Spinal cord (tissue), 10 donors: ENCODE measurements at regions not wholly inside any gene's neighbourhood (a gene's known extent, or its start where the extent isn't known, plus 50 kb on each side); places are given as distances from the start of the nearest gene placed in this dataset. TPM values are rescaled to one million over a fixed set of nuclear protein-coding genes. Genes with fewer than 3 reads are reported as not detected.

ENCODE experiments used
- DNase-seq, 6 donors: peaks; one replicate each; pipeline versions ENCODE4 v3.0.0 to v3.0.0-alpha.2; 2013 to 2015; ENCODE audit warnings: low spot score in 6 of 6, low read depth in 4 of 6
- H3K27ac ChIP-seq: one replicate; pipeline ENCODE4 v1.5.1; 2013; ENCODE audit warnings: low read depth, low read length, control low read depth
- H3K27me3 ChIP-seq: one replicate; pipeline ENCODE4 v1.6.1; 2013; ENCODE audit warnings: low read length; ENCODE audit not compliant: control insufficient read depth, insufficient read depth
- H3K36me3 ChIP-seq: one replicate; pipeline ENCODE4 v1.6.1; 2013; ENCODE audit warnings: low read length; ENCODE audit not compliant: control insufficient read depth, insufficient read depth
- H3K4me1 ChIP-seq: one replicate; pipeline ENCODE4 v1.6.1; 2013; ENCODE audit warnings: low read length; ENCODE audit not compliant: control insufficient read depth, insufficient read depth
- H3K4me3 ChIP-seq: one replicate; pipeline ENCODE4 v1.5.1; 2013; ENCODE audit warnings: low read depth, low read length, control low read depth
- H3K9me3 ChIP-seq: one replicate; pipeline ENCODE4 v1.6.1; 2013; ENCODE audit warnings: low read length; ENCODE audit not compliant: control insufficient read depth, insufficient read depth
- WGBS: methylation state at CpG from one replicate; pipeline ENCODE4 v1.1.5; 2013; ENCODE audit warnings: missing lambda C conversion rate; ENCODE audit not compliant: insufficient coverage; 5-methylcytosine and 5-hydroxymethylcytosine counted together
- small RNA-seq: library from RNA; depleted of rRNA; stranded (forward); fragments of <200 nt; gene quantifications from one replicate; pipeline ENCODE3, GENCODE V24; 2014; ENCODE audit warnings: low replicate concordance
- donor health status: healthy.

DNA sequence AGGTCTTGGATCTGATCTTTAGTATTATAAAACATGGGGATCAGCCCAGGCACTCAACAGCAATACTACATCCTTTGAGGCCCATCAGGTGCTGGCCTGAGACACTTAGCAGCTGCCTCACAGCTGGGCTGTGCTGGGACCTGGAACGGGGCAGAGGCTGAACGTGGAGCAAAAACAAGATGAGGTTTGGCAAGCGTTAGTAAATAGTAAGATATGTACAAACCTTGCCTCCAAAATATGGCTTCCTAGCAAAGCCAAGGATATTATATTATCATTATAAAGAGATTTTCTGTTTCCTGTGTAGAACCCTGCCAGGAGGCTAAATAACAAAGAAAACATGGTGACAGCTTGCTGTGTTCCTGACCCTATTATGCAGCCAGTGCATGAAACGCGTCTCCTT is 60.0 kb upstream of the SPON1 start:
- no peak for DNase-seq
- Histone ChIP-seq H3K4me3 (no peak overlapping the region), H3K36me3 (no peaks in the 10 kb centered on the region), H3K9me3 (peaks cover 3% of the 10 kb centered on the region), H3K27me3 (no peaks in the 10 kb centered on the region), H3K4me1 (no peaks in the 10 kb centered on the region), H3K27ac (no peak overlapping the region)
- WGBS = no CpG with 5 or more reads among the region's 5 CpGs

DNA sequence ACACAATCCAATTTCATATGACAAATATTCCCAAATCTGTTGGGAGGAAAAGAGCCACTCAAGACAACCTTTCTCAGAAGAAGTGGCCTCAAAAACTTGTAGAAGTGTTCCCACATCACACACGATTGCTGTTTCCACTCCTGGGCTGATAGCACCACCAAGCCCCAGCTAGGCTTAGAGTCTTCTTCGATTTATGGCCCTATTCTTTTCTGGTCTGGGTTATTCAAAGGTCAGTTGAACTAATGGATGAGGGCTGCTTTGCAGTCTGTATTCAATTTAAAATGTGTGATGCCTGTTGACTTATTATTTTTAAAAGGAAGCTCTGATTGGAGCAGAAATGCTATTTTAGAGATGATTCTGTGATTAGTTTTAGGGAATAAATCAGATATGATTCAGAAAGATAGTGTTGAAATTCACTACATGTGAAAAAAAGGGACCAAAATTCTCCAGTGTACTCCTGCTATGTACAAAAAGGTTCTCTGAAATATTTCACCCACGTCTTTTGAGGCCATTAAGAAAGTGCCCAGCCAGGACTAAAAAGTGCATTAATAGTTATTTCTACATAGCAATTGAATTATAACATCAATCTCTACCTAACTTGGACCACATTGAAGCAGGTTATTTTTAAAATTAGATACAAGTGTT is 57.3 kb upstream of the SPON1 start:
- no peak for DNase-seq
- no CpG with 5 or more reads among the region's 3 CpGs for WGBS
- H3K4me1 ChIP-seq = no peaks in the 10 kb centered on the region

DNA sequence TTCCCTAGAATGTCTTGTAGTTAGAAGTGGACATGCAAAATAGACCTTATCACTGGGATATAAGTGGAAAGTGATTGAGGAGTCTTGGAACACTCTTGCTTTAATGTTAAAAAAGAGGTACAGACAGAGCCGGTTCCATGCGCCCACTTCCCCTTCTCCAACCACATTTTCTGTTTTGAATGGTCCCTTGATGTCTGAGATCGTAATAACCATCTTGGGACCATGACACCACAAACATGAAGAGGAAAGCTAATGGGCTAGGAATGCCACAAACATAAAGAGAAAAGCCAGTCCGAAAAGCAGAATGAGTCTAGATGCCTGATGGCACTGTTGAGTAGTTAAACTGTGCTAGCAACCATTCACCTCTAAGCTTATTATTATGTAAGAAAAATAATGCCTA is 54.8 kb upstream of the SPON1 start:
- H3K4me3 ChIP-seq = no peak overlapping the region
- H3K36me3 ChIP-seq = no peaks in the 10 kb centered on the region
- no peaks in the 10 kb centered on the region for H3K27me3 ChIP-seq
- no peaks in the 10 kb centered on the region for H3K4me1 ChIP-seq
- no peak overlapping the region for H3K27ac ChIP-seq
- no peak for DNase-seq
- peaks cover 3% of the 10 kb centered on the region for H3K9me3 ChIP-seq
- 100% methylated on average over 2 of the region's 4 CpGs for WGBS

More for the DNA sequence above, 57.3 kb upstream of the SPON1 start:
- Histone ChIP-seq H3K36me3 (no peaks in the 10 kb centered on the region), H3K9me3 (peaks cover 3% of the 10 kb centered on the region), H3K4me3 (no peak overlapping the region), H3K27ac (no peak overlapping the region), H3K27me3 (no peaks in the 10 kb centered on the region)

GRCh38 chr11:13908535-13908934 is 54.0 kb upstream of the SPON1 start:
- peaks cover 3% of the 10 kb centered on the region for H3K9me3 ChIP-seq
- no peak overlapping the region for H3K4me3 ChIP-seq
- peak in 1 of 6 donors; percentile 54 for DNase-seq
- WGBS = 100% methylated on average over 1 of the region's 4 CpGs
- no peaks in the 10 kb centered on the region for H3K27me3 ChIP-seq
- H3K27ac ChIP-seq = no peak overlapping the region
- H3K36me3 ChIP-seq = no peaks in the 10 kb centered on the region
- H3K4me1 ChIP-seq = no peaks in the 10 kb centered on the region

Small RNA genes lying in the stretch of these regions (small RNA-seq; reads per million reads assigned to genes)
- not detected for gene RNA5SP331
